Loucy (cell line): ENCODE measurements at regions not wholly inside any gene's neighbourhood (a gene's known extent, or its start where the extent isn't known, plus 50 kb on each side); places are given as distances from the start of the nearest gene placed in this dataset.

Experiments
- H2AFZ ChIP-seq: fragments of 200-600 bp; sonication (generic); 2 replicates; pipeline ENCODE4 v1.6.0; 2016; ENCODE audit warnings: antibody characterized with exemption, mild to moderate bottlenecking, low read length, moderate library complexity
- H3F3A ChIP-seq: fragments of 200-600 bp; 2 replicates; pipeline ENCODE4 v1.6.0; 2016; ENCODE audit warnings: antibody characterized with exemption, low read depth, mild to moderate bottlenecking
- H3K27me3 ChIP-seq: fragments of 200-600 bp; sonication (generic); 2 replicates; pipeline ENCODE4 v1.6.1; 2014; ENCODE audit warnings: low read length, mild to moderate bottlenecking; ENCODE audit not compliant: insufficient read depth, poor library complexity, severe bottlenecking
- H3K36me3 ChIP-seq: fragments of 200-600 bp; sonication (generic); 2 replicates; pipeline ENCODE4 v1.6.1; 2016; ENCODE audit warnings: low read length; ENCODE audit not compliant: insufficient read depth
- H3K4me1 ChIP-seq: fragments of 200-600 bp; sonication (generic); 2 replicates; pipeline ENCODE4 v1.5.1; 2014; ENCODE audit warnings: low read length, mild to moderate bottlenecking; ENCODE audit not compliant: insufficient read depth, poor library complexity, severe bottlenecking
- H3K4me2 ChIP-seq: fragments of 200-600 bp; sonication (generic); 2 replicates; pipeline ENCODE4 v1.6.0; 2014; ENCODE audit warnings: antibody characterized with exemption, low read length, low read depth, mild to moderate bottlenecking; ENCODE audit not compliant: poor library complexity, severe bottlenecking
- H3K4me3 ChIP-seq: fragments of 200-600 bp; sonication (generic); 2 replicates; pipeline ENCODE4 v1.5.1; 2014; ENCODE audit warnings: low read length, mild to moderate bottlenecking, mixed read lengths; ENCODE audit not compliant: poor library complexity, severe bottlenecking
- H3K79me2 ChIP-seq: fragments of 200-600 bp; sonication (generic); 2 replicates; pipeline ENCODE4 v1.6.1; 2014; ENCODE audit warnings: low read length; ENCODE audit not compliant: insufficient read depth
- H3K9ac ChIP-seq: fragments of 200-600 bp; sonication (generic); 2 replicates; pipeline ENCODE4 v1.6.0; 2014; ENCODE audit warnings: mild to moderate bottlenecking, low read depth, low read length, moderate library complexity; ENCODE audit not compliant: poor library complexity, severe bottlenecking
- H3K9me2 ChIP-seq: fragments of 200-600 bp; sonication (generic); replicated peaks from 2 replicates; pipeline ENCODE4 v1.6.1; 2016; ENCODE audit warnings: low read depth, low read length, mixed read lengths
- H3K9me3 ChIP-seq: fragments of 200-600 bp; sonication (generic); 2 replicates; pipeline ENCODE4 v1.6.1; 2014; ENCODE audit warnings: mild to moderate bottlenecking, antibody characterized with exemption, low read length, low read depth; ENCODE audit not compliant: insufficient read depth
- H4K20me1 ChIP-seq: fragments of 200-600 bp; sonication (generic); 2 replicates; pipeline ENCODE4 v1.6.0; 2014; ENCODE audit warnings: antibody characterized with exemption, low read length, mild to moderate bottlenecking; ENCODE audit not compliant: insufficient read depth, poor library complexity, severe bottlenecking
- CTCF ChIP-seq: fragments of 200-600 bp; sonication (generic); conservative IDR thresholded peaks from 2 replicates; pipeline ENCODE4 v1.5.1; 2014; ENCODE audit warnings: mild to moderate bottlenecking, antibody characterized with exemption, low read length
- EZH2phosphoT487 ChIP-seq: fragments of 200-600 bp; IDR thresholded peaks from 2 replicates; pipeline ENCODE4 v1.6.1; 2018; ENCODE audit warnings: antibody characterized with exemption, mild to moderate bottlenecking, moderate library complexity, borderline replicate concordance

- Histone ChIP-seq H3K9me3 (no peaks in the 10 kb centered on the region), H3K4me3 (no peak overlapping the region), H3F3A (no peaks in the 10 kb centered on the region), H3K27me3 (no peaks in the 10 kb centered on the region), H3K36me3 (no peaks in the 10 kb centered on the region), H2AFZ (no peak overlapping the region), H3K9ac (no peak overlapping the region), H3K4me2 (no peak overlapping the region), H3K79me2 (no peaks in the 10 kb centered on the region), H4K20me1 (no peaks in the 10 kb centered on the region), H3K9me2 (no peaks in the 10 kb centered on the region), H3K4me1 (no peaks in the 10 kb centered on the region)
- TF ChIP-seq EZH2phosphoT487 (no peak), CTCF (no peak)
These were observed 1223.2 kb downstream of the RAPGEF2 start for GRCh38 chr4:160326110-160326509.

- Histone ChIP-seq H3K79me2 (no peaks in the 10 kb centered on the region), H2AFZ (no peak overlapping the region), H3K27me3 (no peaks in the 10 kb centered on the region), H3K9me3 (no peaks in the 10 kb centered on the region), H4K20me1 (no peaks in the 10 kb centered on the region), H3K9me2 (no peaks in the 10 kb centered on the region), H3K4me3 (no peak overlapping the region), H3K36me3 (no peaks in the 10 kb centered on the region), H3F3A (no peaks in the 10 kb centered on the region), H3K4me1 (no peaks in the 10 kb centered on the region), H3K4me2 (no peak overlapping the region), H3K9ac (no peak overlapping the region)
- TF ChIP-seq EZH2phosphoT487 (no peak), CTCF (no peak)
These were observed 1244.3 kb downstream of the RAPGEF2 start for GRCh38 chr4:160347197-160347596.

GRCh38 chr4:160350944-160351343 is 1248.1 kb downstream of the RAPGEF2 start:
- Histone ChIP-seq H3F3A (no peaks in the 10 kb centered on the region), H3K4me3 (no peak overlapping the region), H3K9ac (no peak overlapping the region), H3K4me2 (no peak overlapping the region), H4K20me1 (no peaks in the 10 kb centered on the region), H3K4me1 (no peaks in the 10 kb centered on the region), H3K9me3 (no peaks in the 10 kb centered on the region), H2AFZ (no peak overlapping the region), H3K9me2 (0 out of 2 replicates have a peak, but pooled peaks cover 3% of the 10 kb centered on the region), H3K36me3 (no peaks in the 10 kb centered on the region), H3K79me2 (no peaks in the 10 kb centered on the region), H3K27me3 (no peaks in the 10 kb centered on the region)
- no peak for TF ChIP-seq CTCF
- TF ChIP-seq EZH2phosphoT487 = no peak
